ENCODE measurements at regions not wholly inside any gene's neighbourhood (a gene's known extent, or its start where the extent isn't known, plus 50 kb on each side); places are given as distances from the start of the nearest gene placed in this dataset.
A peak's percentile ranks its signal among the peaks of the same experiment; 100 is the strongest.

DNA sequence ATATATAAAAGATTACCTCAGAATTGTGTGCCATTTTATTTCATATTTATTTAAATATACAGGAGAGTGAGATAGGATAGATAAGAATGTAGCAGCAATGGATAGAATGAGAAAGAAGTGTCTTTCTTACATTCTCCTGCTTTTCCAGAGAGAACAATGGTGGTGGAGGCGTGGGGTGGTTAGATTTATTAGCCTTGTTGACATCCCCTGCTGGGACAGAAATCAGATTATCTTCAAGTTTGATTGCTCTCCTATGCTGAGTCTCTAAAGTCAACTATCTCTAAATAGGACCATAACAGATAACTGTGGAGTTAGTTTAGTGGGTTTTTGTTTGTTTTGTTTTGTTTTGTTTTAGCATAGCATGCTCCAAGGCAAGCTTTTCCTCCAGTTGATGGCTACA is 397.6 kb downstream of the LRFN5 start:
- no peak overlapping the region for H3K4me3 ChIP-seq
- H3K4me2 ChIP-seq = no peak overlapping the region
- H3K4me3 Mint-ChIP-seq = no peak overlapping the region
- H3F3A ChIP-seq (replicated peaks; ENCODE audit: low read depth) = no peaks in the 10 kb centered on the region
- H3K4me1 ChIP-seq (ENCODE audit: insufficient read depth) = no peaks in the 10 kb centered on the region
- H3K27me3 Mint-ChIP-seq (ENCODE audit: insufficient read depth, low read depth, poor library complexity) = no peaks in the 10 kb centered on the region
- DNase-seq (ENCODE audit: low spot score) (no peak), ATAC-seq (no peak)
- H3K9me3 Mint-ChIP-seq = no peaks in the 10 kb centered on the region
- H3K36me3 ChIP-seq (ENCODE audit: insufficient read depth) = no peaks in the 10 kb centered on the region
- H3K27ac ChIP-seq (ENCODE audit: low read depth) = no peak overlapping the region
- H3K27me3 ChIP-seq (ENCODE audit: insufficient read depth) = no peaks in the 10 kb centered on the region
- H3K9me2 ChIP-seq (ENCODE audit: insufficient read depth) = no peaks in the 10 kb centered on the region
- no peaks in the 10 kb centered on the region for H4K20me1 ChIP-seq (replicated peaks; ENCODE audit: insufficient read depth)
- H3K36me3 Mint-ChIP-seq (ENCODE audit: low read depth) = no peaks in the 10 kb centered on the region
- H3K79me2 ChIP-seq (replicated peaks; ENCODE audit: insufficient read depth) = no peaks in the 10 kb centered on the region
- H3K4me1 Mint-ChIP-seq = no peaks in the 10 kb centered on the region; the same call in 2 of the 3 replicates
- H2AFZ ChIP-seq = peak overlapping the region; percentile 7; the same call in 1 of the 2 replicates
- H3K27ac Mint-ChIP-seq = no peak overlapping the region
- no peak for TF ChIP-seq NANOG (IDR thresholded peaks at IDR 0.05; ENCODE audit: borderline replicate concordance)
- no peak for TF ChIP-seq ZNF114 (CRISPR knock-in tag; IDR thresholded peaks at IDR 0.05)
- TF ChIP-seq EZH2 (IDR thresholded peaks at IDR 0.05; ENCODE audit: low read depth, unreplicated experiment) = no peak
- TF ChIP-seq JUNB (IDR thresholded peaks at IDR 0.05; ENCODE audit: unreplicated experiment) = no peak
- no peak for TF ChIP-seq ZNF331 (CRISPR knock-in tag; IDR thresholded peaks at IDR 0.05; ENCODE audit: low read depth)
- TF ChIP-seq, protein P1, sequence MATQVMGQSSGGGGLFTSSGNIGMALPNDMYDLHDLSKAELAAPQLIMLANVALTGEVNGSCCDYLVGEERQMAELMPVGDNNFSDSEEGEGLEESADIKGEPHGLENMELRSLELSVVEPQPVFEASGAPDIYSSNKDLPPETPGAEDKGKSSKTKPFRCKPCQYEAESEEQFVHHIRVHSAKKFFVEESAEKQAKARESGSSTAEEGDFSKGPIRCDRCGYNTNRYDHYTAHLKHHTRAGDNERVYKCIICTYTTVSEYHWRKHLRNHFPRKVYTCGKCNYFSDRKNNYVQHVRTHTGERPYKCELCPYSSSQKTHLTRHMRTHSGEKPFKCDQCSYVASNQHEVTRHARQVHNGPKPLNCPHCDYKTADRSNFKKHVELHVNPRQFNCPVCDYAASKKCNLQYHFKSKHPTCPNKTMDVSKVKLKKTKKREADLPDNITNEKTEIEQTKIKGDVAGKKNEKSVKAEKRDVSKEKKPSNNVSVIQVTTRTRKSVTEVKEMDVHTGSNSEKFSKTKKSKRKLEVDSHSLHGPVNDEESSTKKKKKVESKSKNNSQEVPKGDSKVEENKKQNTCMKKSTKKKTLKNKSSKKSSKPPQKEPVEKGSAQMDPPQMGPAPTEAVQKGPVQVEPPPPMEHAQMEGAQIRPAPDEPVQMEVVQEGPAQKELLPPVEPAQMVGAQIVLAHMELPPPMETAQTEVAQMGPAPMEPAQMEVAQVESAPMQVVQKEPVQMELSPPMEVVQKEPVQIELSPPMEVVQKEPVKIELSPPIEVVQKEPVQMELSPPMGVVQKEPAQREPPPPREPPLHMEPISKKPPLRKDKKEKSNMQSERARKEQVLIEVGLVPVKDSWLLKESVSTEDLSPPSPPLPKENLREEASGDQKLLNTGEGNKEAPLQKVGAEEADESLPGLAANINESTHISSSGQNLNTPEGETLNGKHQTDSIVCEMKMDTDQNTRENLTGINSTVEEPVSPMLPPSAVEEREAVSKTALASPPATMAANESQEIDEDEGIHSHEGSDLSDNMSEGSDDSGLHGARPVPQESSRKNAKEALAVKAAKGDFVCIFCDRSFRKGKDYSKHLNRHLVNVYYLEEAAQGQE (IDR thresholded peaks at IDR 0.05; ENCODE audit: unreplicated experiment) = no peak
- TF ChIP-seq CREB1 (CRISPR knock-in tag; IDR thresholded peaks at IDR 0.05; ENCODE audit: low read depth) = no peak
- TF ChIP-seq, protein P2, sequence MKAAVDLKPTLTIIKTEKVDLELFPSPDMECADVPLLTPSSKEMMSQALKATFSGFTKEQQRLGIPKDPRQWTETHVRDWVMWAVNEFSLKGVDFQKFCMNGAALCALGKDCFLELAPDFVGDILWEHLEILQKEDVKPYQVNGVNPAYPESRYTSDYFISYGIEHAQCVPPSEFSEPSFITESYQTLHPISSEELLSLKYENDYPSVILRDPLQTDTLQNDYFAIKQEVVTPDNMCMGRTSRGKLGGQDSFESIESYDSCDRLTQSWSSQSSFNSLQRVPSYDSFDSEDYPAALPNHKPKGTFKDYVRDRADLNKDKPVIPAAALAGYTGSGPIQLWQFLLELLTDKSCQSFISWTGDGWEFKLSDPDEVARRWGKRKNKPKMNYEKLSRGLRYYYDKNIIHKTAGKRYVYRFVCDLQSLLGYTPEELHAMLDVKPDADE (IDR thresholded peaks at IDR 0.05) = no peak
- no peak for TF ChIP-seq POLR2AphosphoS5 (IDR thresholded peaks at IDR 0.05; ENCODE audit: low read depth)
- no peak for TF ChIP-seq STAT1 (IDR thresholded peaks at IDR 0.05; ENCODE audit: unreplicated experiment)
- TF ChIP-seq, protein P3, sequence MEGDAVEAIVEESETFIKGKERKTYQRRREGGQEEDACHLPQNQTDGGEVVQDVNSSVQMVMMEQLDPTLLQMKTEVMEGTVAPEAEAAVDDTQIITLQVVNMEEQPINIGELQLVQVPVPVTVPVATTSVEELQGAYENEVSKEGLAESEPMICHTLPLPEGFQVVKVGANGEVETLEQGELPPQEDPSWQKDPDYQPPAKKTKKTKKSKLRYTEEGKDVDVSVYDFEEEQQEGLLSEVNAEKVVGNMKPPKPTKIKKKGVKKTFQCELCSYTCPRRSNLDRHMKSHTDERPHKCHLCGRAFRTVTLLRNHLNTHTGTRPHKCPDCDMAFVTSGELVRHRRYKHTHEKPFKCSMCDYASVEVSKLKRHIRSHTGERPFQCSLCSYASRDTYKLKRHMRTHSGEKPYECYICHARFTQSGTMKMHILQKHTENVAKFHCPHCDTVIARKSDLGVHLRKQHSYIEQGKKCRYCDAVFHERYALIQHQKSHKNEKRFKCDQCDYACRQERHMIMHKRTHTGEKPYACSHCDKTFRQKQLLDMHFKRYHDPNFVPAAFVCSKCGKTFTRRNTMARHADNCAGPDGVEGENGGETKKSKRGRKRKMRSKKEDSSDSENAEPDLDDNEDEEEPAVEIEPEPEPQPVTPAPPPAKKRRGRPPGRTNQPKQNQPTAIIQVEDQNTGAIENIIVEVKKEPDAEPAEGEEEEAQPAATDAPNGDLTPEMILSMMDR (conservative IDR thresholded peaks at IDR 0.05; ENCODE audit: low read depth in 2 of 2) = no peak
- TF ChIP-seq EZH2phosphoT487 (IDR thresholded peaks at IDR 0.05; ENCODE audit: unreplicated experiment) = no peak
- TF ChIP-seq, protein P4, sequence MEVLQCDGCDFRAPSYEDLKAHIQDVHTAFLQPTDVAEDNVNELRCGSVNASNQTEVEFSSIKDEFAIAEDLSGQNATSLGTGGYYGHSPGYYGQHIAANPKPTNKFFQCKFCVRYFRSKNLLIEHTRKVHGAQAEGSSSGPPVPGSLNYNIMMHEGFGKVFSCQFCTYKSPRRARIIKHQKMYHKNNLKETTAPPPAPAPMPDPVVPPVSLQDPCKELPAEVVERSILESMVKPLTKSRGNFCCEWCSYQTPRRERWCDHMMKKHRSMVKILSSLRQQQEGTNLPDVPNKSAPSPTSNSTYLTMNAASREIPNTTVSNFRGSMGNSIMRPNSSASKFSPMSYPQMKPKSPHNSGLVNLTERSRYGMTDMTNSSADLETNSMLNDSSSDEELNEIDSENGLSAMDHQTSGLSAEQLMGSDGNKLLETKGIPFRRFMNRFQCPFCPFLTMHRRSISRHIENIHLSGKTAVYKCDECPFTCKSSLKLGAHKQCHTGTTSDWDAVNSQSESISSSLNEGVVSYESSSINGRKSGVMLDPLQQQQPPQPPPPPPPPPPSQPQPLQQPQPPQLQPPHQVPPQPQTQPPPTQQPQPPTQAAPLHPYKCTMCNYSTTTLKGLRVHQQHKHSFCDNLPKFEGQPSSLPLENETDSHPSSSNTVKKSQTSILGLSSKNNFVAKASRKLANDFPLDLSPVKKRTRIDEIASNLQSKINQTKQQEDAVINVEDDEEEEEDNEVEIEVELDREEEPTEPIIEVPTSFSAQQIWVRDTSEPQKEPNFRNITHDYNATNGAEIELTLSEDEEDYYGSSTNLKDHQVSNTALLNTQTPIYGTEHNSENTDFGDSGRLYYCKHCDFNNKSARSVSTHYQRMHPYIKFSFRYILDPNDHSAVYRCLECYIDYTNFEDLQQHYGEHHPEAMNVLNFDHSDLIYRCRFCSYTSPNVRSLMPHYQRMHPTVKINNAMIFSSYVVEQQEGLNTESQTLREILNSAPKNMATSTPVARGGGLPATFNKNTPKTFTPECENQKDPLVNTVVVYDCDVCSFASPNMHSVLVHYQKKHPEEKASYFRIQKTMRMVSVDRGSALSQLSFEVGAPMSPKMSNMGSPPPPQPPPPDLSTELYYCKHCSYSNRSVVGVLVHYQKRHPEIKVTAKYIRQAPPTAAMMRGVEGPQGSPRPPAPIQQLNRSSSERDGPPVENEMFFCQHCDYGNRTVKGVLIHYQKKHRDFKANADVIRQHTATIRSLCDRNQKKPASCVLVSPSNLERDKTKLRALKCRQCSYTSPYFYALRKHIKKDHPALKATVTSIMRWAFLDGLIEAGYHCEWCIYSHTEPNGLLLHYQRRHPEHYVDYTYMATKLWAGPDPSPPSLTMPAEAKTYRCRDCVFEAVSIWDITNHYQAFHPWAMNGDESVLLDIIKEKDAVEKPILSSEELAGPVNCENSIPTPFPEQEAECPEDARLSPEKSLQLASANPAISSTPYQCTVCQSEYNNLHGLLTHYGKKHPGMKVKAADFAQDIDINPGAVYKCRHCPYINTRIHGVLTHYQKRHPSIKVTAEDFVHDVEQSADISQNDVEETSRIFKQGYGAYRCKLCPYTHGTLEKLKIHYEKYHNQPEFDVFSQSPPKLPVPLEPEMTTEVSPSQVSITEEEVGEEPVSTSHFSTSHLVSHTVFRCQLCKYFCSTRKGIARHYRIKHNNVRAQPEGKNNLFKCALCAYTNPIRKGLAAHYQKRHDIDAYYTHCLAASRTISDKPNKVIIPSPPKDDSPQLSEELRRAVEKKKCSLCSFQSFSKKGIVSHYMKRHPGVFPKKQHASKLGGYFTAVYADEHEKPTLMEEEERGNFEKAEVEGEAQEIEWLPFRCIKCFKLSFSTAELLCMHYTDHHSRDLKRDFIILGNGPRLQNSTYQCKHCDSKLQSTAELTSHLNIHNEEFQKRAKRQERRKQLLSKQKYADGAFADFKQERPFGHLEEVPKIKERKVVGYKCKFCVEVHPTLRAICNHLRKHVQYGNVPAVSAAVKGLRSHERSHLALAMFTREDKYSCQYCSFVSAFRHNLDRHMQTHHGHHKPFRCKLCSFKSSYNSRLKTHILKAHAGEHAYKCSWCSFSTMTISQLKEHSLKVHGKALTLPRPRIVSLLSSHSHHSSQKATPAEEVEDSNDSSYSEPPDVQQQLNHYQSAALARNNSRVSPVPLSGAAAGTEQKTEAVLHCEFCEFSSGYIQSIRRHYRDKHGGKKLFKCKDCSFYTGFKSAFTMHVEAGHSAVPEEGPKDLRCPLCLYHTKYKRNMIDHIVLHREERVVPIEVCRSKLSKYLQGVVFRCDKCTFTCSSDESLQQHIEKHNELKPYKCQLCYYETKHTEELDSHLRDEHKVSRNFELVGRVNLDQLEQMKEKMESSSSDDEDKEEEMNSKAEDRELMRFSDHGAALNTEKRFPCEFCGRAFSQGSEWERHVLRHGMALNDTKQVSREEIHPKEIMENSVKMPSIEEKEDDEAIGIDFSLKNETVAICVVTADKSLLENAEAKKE (CRISPR knock-in tag; IDR thresholded peaks at IDR 0.05) = no peak

Data from GM23338 (cell line).